ENCODE measurements at regions not wholly inside any gene's neighbourhood (a gene's known extent, or its start where the extent isn't known, plus 50 kb on each side); places are given as distances from the start of the nearest gene placed in this dataset.

DNA sequence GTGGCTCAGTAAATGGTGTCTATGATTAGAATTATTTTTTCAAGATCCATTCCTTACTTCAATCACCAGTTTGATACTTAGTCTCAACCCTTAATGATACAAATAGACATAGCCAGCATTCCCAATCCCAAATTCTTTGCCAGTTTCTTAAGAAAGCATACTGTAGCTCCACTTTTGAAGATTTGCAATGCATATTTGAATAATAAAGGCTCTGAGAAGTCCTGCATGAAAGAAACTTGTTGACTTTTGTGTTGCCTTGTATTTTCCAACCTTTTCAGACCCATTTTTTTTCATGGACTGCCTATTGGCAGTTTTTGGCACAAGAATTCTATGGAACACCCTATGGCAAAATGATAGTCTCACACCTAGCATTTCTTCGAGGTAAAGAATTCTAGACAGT is 215.6 kb upstream of the CHD6 start:
- no peaks in the 10 kb centered on the region for H3K36me3 ChIP-seq
- H3K27me3 ChIP-seq, result no peaks in the 10 kb centered on the region
- no peak overlapping the region for H3K27ac ChIP-seq
- H3K4me1 ChIP-seq, result no peaks in the 10 kb centered on the region
- TF ChIP-seq, protein P1, sequence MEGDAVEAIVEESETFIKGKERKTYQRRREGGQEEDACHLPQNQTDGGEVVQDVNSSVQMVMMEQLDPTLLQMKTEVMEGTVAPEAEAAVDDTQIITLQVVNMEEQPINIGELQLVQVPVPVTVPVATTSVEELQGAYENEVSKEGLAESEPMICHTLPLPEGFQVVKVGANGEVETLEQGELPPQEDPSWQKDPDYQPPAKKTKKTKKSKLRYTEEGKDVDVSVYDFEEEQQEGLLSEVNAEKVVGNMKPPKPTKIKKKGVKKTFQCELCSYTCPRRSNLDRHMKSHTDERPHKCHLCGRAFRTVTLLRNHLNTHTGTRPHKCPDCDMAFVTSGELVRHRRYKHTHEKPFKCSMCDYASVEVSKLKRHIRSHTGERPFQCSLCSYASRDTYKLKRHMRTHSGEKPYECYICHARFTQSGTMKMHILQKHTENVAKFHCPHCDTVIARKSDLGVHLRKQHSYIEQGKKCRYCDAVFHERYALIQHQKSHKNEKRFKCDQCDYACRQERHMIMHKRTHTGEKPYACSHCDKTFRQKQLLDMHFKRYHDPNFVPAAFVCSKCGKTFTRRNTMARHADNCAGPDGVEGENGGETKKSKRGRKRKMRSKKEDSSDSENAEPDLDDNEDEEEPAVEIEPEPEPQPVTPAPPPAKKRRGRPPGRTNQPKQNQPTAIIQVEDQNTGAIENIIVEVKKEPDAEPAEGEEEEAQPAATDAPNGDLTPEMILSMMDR (IDR thresholded peaks at IDR 0.05), result no peak
- TF ChIP-seq POLR2A (IDR thresholded peaks at IDR 0.05), result no peak
- no peaks in the 10 kb centered on the region for H3K9me3 ChIP-seq
- no peak for DNase-seq
- H3K4me3 ChIP-seq, result no peak overlapping the region

DNA sequence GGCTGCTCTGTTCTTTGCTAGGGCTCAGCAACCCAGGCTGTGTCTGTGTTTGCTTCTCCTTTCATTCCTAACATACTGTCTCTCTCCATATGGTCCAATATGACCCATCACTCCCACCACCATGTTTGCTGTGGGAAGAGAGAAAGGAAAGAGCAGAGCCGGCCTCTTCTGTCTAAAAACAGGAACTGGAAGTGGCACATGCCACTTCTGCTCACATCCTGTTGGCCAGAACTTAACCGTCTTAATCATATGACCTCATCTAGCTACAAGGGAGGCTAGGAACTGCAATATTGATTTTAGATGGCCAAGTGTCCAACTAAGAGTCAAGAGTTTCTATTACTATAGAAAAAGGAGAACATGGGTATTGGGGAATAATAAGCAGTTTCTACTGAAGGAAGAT is 212.5 kb upstream of the CHD6 start:
- H3K4me1 ChIP-seq, result no peaks in the 10 kb centered on the region
- H3K36me3 ChIP-seq, result no peaks in the 10 kb centered on the region
- no peak overlapping the region for H3K4me3 ChIP-seq
- H3K27me3 ChIP-seq, result no peaks in the 10 kb centered on the region
- no peaks in the 10 kb centered on the region for H3K9me3 ChIP-seq
- DNase-seq, result no peak
- TF ChIP-seq, protein P1 (IDR thresholded peaks at IDR 0.05), result no peak
- TF ChIP-seq POLR2A (IDR thresholded peaks at IDR 0.05), result no peak
- no peak overlapping the region for H3K27ac ChIP-seq

DNA sequence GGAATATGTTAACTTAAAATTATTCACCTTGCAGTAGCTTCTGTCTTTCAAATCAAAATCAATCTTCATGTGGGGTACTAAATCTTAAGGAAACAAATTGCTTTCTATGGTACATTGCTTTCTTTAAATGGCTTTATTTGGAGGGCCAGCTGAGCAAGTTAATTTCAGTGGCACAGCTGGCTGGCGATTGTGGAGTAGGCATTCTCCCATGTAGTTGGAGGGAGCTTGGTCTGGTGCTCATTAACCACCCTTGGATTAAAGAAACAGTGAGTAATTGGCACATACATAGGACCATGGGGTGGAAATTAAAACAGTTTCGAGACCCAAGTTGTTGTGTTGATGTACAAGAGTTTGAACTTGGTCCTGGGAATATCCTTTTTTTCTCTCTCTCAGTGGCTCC is 201.3 kb upstream of the CHD6 start:
- Histone ChIP-seq H3K9me3 (no peaks in the 10 kb centered on the region), H3K4me1 (no peaks in the 10 kb centered on the region), H3K27ac (no peak overlapping the region), H3K36me3 (no peaks in the 10 kb centered on the region), H3K27me3 (no peaks in the 10 kb centered on the region), H3K4me3 (no peak overlapping the region)
- DNase-seq, result no peak
- no peak for TF ChIP-seq POLR2A (IDR thresholded peaks at IDR 0.05)
- TF ChIP-seq, protein P1 (IDR thresholded peaks at IDR 0.05), result no peak

DNA sequence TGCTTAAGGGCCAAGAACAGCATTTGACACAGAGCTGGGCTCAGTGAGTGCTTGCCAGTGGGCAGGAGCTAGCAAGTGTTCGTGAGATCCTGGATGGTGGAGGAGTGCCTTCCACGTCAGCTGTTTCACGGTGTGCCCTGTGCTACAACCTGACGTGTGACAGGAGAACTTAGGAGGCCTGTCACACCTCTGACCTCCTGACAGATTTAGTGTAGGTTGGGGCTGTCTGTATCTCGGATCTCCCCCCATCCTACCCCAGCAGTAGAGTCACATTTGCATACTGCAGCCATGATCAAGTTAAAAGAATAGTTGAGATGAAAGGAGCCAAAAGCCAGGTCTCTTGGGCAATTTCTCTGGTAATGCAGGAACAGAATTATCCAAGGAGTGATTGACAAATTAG is 200.8 kb upstream of the CHD6 start:
- Histone ChIP-seq H3K4me3 (no peak overlapping the region), H3K27ac (no peak overlapping the region), H3K27me3 (no peaks in the 10 kb centered on the region), H3K36me3 (no peaks in the 10 kb centered on the region), H3K9me3 (no peaks in the 10 kb centered on the region), H3K4me1 (no peaks in the 10 kb centered on the region)
- DNase-seq, result no peak
- TF ChIP-seq, protein P1 (IDR thresholded peaks at IDR 0.05), result no peak
- TF ChIP-seq POLR2A (IDR thresholded peaks at IDR 0.05), result no peak

DNA sequence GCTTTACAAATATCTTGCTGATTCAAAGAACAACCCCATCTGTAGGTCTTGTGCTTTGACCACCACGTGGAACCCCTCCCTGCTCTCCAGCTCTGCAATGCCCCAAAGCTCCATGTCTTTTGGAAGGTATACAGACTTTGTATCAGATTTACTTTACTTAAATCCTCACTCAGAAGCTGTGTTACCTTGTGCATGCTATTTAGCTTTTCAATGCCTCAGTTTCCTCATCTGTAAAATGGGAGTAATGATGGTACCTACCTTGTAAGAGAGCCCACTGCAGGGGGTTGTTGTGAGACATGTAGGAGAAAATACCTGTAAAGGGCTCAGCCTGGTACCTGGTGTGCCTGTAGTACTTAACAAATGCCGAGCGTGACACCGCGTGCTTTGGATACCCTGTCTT is 200.2 kb upstream of the CHD6 start:
- no peaks in the 10 kb centered on the region for H3K4me1 ChIP-seq
- H3K27ac ChIP-seq, result no peak overlapping the region
- H3K27me3 ChIP-seq, result no peaks in the 10 kb centered on the region
- no peak for DNase-seq
- H3K36me3 ChIP-seq, result no peaks in the 10 kb centered on the region
- no peak for TF ChIP-seq POLR2A (IDR thresholded peaks at IDR 0.05)
- TF ChIP-seq, protein P1 (IDR thresholded peaks at IDR 0.05), result no peak
- no peaks in the 10 kb centered on the region for H3K9me3 ChIP-seq
- H3K4me3 ChIP-seq, result no peak overlapping the region

GRCh38 chr20:41811456-41811855 is 193.3 kb upstream of the CHD6 start:
- Histone ChIP-seq H3K9me3 (no peaks in the 10 kb centered on the region), H3K27me3 (no peaks in the 10 kb centered on the region), H3K36me3 (no peaks in the 10 kb centered on the region), H3K4me1 (no peaks in the 10 kb centered on the region), H3K27ac (no peak overlapping the region), H3K4me3 (no peak overlapping the region)
- TF ChIP-seq, protein P1 (IDR thresholded peaks at IDR 0.05), result no peak
- no peak for TF ChIP-seq POLR2A (IDR thresholded peaks at IDR 0.05)
- DNase-seq, result no peak

All from Peyer's patch (tissue), 4 donors.